Right lobe of liver (tissue), 6 donors: ENCODE measurements at regions not wholly inside any gene's neighbourhood (a gene's known extent, or its start where the extent isn't known, plus 50 kb on each side); places are given as distances from the start of the nearest gene placed in this dataset.

ENCODE experiments used
- ATAC-seq, 4 donors: fragments of 200-7000 bp; cut with Tn5 transposase; one replicate each; pipeline ENCODE4 v1.9.1; 2020; ENCODE audit warnings: mild to moderate bottlenecking in 4 of 4, moderate library complexity in 4 of 4
- DNase-seq, 3 donors: peaks; one replicate each; pipeline ENCODE4 v3.0.0-alpha.2; 2020
- H3K27ac ChIP-seq, 3 donors: fragments of 200-600 bp; one replicate each; pipeline ENCODE4 v1.8.0; 2022
- H3K27me3 ChIP-seq, 2 donors: fragments of 200-600 bp; one replicate each; pipeline ENCODE4 v1.8.0; 2022
- H3K36me3 ChIP-seq, 4 donors: fragments of 200-600 bp; sonication (generic) in 1 of 4; one replicate each; pipeline versions ENCODE4 v1.5.1 to v1.8.0; 2017 to 2022; ENCODE audit warnings: control low read depth in 1 of 4
- H3K4me1 ChIP-seq, 4 donors: fragments of 200-600 bp; sonication (generic) in 1 of 4; one replicate each; pipeline versions ENCODE4 v1.5.1 to v1.8.0; 2017 to 2022; ENCODE audit warnings: control low read depth in 1 of 4
- H3K4me3 ChIP-seq, 3 donors: fragments of 200-600 bp; one replicate each; pipeline ENCODE4 v1.8.0; 2022
- H3K9me3 ChIP-seq, 4 donors: fragments of 200-600 bp; sonication (generic) in 1 of 4; one replicate each; pipeline versions ENCODE4 v1.5.1 to v1.8.0; 2017 to 2022; ENCODE audit warnings: control low read depth in 1 of 4
- POLR2A ChIP-seq: fragments of 450-650 bp; IDR thresholded peaks from one replicate; pipeline ENCODE4 v1.6.1; 2017; ENCODE audit warnings: antibody characterized with exemption, mild to moderate bottlenecking
- WGBS: methylation state at CpG from one replicate; pipeline ENCODE4 v1.1.6; 2018; ENCODE audit warnings: low coverage, low lambda C conversion rate; ENCODE audit not compliant: insufficient coverage; ENCODE audit errors: missing lambda C conversion rate; 5-methylcytosine and 5-hydroxymethylcytosine counted together
- intact Hi-C, 2 donors: fragments of 100-400 bp; cut with DNase I; formaldehyde crosslinking; loops; one replicate each; pipeline versions ENCODE4 v1.11.2 to v1.14.1; 2022
- TF ChIP-seq, protein P1 (sequence below), 4 donors: fragments of 200-600 bp in 3 of 4; fragments of 450-650 bp in 1 of 4; IDR thresholded peaks; one replicate each; pipeline versions ENCODE4 v1.5.1 to v1.8.0; 2016 to 2022; ENCODE audit warnings: antibody characterized with exemption in 4 of 4, mild to moderate bottlenecking in 2 of 4
- donor health status: DM: no; HTN: yes; CAD: no.
- donor health status: DM: no; HTN: no; CAD: no.
- donor health status: DM: no; HTN: no; CAD: no.
- donor health status: DM: no; HTN: yes; CAD: no.
- donor health status: DM: no; HTN: yes; CAD: no.

DNA sequence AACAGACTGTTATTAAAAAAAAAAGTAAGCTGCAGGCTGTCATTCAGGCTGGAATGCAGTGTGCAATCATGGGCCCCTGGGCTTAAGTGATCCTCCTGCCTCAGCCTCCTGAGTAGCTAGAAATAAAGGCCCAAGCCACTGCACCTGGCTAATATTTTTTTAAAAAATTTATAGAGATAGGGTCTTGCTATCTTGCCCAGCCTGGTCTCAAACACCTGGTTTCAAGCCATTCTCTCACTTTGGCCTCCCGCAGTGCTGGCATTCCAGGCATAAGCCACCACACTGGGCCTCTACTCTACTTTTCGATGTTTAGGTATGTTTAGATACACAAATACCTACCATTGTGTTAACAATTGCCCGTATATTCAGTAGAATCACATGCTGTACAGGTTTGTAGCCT is 270.4 kb upstream of the PRKCQ start:
- no peaks in the 10 kb centered on the region for H3K27me3 ChIP-seq
- no peaks in the 10 kb centered on the region for H3K4me1 ChIP-seq
- H3K4me3 ChIP-seq, result no peak overlapping the region
- ATAC-seq (no peak), DNase-seq (no peak)
- 45% methylated on average over 3 of the region's 3 CpGs for WGBS
- TF ChIP-seq, protein P1, sequence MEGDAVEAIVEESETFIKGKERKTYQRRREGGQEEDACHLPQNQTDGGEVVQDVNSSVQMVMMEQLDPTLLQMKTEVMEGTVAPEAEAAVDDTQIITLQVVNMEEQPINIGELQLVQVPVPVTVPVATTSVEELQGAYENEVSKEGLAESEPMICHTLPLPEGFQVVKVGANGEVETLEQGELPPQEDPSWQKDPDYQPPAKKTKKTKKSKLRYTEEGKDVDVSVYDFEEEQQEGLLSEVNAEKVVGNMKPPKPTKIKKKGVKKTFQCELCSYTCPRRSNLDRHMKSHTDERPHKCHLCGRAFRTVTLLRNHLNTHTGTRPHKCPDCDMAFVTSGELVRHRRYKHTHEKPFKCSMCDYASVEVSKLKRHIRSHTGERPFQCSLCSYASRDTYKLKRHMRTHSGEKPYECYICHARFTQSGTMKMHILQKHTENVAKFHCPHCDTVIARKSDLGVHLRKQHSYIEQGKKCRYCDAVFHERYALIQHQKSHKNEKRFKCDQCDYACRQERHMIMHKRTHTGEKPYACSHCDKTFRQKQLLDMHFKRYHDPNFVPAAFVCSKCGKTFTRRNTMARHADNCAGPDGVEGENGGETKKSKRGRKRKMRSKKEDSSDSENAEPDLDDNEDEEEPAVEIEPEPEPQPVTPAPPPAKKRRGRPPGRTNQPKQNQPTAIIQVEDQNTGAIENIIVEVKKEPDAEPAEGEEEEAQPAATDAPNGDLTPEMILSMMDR (IDR thresholded peaks at IDR 0.05), result no peak
- TF ChIP-seq POLR2A, result no peak
- H3K36me3 ChIP-seq, result no peaks in the 10 kb centered on the region
- H3K27ac ChIP-seq, result no peak overlapping the region
- no peaks in the 10 kb centered on the region for H3K9me3 ChIP-seq
- intact Hi-C loops, result no loop called here

DNA sequence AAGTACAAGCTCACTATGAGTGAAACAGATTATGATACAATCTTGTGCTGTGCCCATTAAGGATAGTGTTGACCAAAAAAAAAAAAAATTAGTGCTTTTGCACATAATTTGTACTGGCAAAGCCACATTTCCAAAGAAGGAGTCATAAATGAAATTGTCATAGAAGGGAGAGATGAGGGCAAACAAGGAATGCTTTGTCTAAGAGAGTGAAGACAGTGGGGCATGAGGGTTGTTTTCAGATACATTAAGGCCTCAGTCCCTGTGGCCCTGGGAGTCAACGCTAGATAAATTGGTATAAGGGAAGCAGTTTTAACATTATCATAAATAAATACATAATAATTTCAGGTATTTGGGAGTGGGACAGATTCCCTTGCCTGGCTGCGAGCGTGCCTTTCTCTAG is 267.5 kb upstream of the PRKCQ start:
- Histone ChIP-seq H3K4me1 (no peaks in the 10 kb centered on the region), H3K27me3 (no peaks in the 10 kb centered on the region), H3K36me3 (no peaks in the 10 kb centered on the region), H3K27ac (no peak overlapping the region), H3K4me3 (no peak overlapping the region), H3K9me3 (no peaks in the 10 kb centered on the region)
- intact Hi-C loops, result no loop called here
- WGBS, result 81% methylated on average over 3 of the region's 3 CpGs
- ATAC-seq (no peak), DNase-seq (no peak)
- TF ChIP-seq, protein P1 (IDR thresholded peaks at IDR 0.05), result no peak
- no peak for TF ChIP-seq POLR2A

DNA sequence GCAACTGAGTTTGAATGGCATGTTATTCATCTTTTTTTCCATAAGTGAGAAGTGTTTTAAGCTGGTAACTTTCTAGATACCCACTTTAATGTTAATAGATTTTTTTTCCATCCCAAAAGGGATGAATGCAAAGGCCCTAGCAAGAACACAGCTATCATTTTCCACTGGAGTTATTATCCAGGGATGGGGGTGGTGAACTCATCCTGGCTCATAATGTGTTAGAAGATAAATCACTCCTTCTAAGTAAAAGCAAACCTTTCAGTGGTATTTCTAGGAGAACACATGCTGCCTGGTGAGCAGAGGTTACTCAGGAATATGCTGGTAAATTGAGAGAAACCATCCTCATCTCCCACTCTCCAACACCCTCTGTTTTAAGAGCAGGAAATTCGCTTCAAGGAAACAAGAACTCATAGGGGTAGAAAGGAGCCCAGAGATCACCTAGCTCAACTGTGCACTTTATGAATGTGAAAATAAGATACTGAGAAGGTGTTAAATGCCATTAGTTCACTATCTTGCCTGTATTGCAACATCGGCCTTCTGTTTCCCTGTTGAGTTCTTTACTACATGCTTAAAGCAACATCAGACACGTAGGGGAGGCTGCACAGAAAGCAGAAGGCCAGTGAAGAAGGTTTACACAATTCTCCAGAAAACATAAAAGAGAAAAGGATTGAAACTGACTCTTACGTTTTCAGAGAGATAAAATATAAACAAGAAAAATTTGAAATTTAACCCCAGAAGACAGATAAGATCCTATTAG is 264.0 kb upstream of the PRKCQ start:
- WGBS, result 54% methylated on average over 4 of the region's 4 CpGs
- no peaks in the 10 kb centered on the region for H3K27me3 ChIP-seq
- no peak for TF ChIP-seq POLR2A
- TF ChIP-seq, protein P1 (IDR thresholded peaks at IDR 0.05), result no peak
- no peak overlapping the region for H3K27ac ChIP-seq
- H3K9me3 ChIP-seq, result no peaks in the 10 kb centered on the region
- DNase-seq (no peak), ATAC-seq (no peak)
- no peaks in the 10 kb centered on the region for H3K4me1 ChIP-seq
- no peaks in the 10 kb centered on the region for H3K36me3 ChIP-seq
- H3K4me3 ChIP-seq, result no peak overlapping the region
- intact Hi-C loops, result no loop called here

DNA sequence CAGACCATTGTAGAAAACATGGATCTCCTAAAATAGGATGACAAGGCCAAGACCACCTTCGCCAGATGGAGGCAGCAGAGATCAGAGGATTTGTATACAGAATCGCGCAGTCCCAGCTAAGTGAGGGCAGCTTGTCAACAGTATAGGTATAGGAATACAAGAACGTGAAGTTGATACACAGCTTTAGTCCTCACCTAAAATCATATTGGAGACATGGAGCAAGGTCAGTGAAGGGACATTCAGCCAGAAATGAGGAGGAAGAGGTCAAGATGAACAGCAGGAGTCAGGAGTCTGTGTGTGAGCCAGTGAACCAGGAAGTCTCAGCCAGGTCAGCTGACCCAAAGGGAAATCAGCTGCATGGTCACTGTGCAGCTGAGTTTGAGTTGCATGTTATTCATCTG is 263.4 kb upstream of the PRKCQ start:
- Histone ChIP-seq H3K9me3 (no peaks in the 10 kb centered on the region), H3K4me3 (no peak overlapping the region), H3K27ac (no peak overlapping the region), H3K36me3 (no peaks in the 10 kb centered on the region), H3K27me3 (no peaks in the 10 kb centered on the region), H3K4me1 (no peaks in the 10 kb centered on the region)
- ATAC-seq (peak in 1 of 4 donors; percentile 19), DNase-seq (no peak)
- WGBS, result 57% methylated on average over 4 of the region's 4 CpGs
- TF ChIP-seq, protein P1 (IDR thresholded peaks at IDR 0.05), result no peak
- TF ChIP-seq POLR2A, result no peak
- intact Hi-C loops, result no loop called here

DNA sequence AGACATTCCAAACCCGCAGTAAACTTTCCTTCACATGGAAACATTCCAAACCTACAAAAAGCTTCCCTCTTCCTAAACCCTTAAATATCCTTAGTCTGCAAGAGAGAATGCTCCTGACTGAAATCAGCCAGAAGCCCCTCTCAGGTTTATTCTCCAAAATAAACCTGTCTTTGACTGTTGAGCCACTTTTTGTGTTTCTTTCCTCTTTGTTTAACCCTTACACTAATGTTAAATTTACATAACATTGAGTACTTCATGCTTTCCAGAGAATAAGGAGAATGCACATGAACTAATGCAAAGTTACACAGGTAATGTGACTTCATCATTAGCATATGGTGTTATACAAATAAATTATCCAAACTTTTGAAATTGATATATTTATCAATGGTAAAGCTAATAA is 262.6 kb upstream of the PRKCQ start:
- intact Hi-C loops, result no loop called here
- H3K27ac ChIP-seq, result no peak overlapping the region
- no peak overlapping the region for H3K4me3 ChIP-seq
- ATAC-seq (no peak), DNase-seq (no peak)
- H3K4me1 ChIP-seq, result no peaks in the 10 kb centered on the region
- WGBS, result 40% methylated on average over 1 of the region's 1 CpG
- no peaks in the 10 kb centered on the region for H3K27me3 ChIP-seq
- H3K36me3 ChIP-seq, result no peaks in the 10 kb centered on the region
- H3K9me3 ChIP-seq, result no peaks in the 10 kb centered on the region
- TF ChIP-seq, protein P1 (IDR thresholded peaks at IDR 0.05), result no peak
- no peak for TF ChIP-seq POLR2A
